HG03469 (cell line): ENCODE measurements at regions not wholly inside any gene's neighbourhood (a gene's known extent, or its start where the extent isn't known, plus 50 kb on each side); places are given as distances from the start of the nearest gene placed in this dataset.

ENCODE experiments used
- ATAC-seq: cut with Tn5 transposase; IDR thresholded peaks from one replicate; pipeline ENCODE4 v1.9.1; 2021; ENCODE audit warnings: mild to moderate bottlenecking, moderate library complexity, moderate number of reproducible peaks; ENCODE audit not compliant: unreplicated experiment

- no peak for ATAC-seq
These were observed 156.4 kb downstream of the OMA1 start for GRCh38 chr1:58390091-58390490.

GRCh38 chr1:58380345-58380744 is 166.2 kb downstream of the OMA1 start:
- ATAC-seq = no peak

DNA sequence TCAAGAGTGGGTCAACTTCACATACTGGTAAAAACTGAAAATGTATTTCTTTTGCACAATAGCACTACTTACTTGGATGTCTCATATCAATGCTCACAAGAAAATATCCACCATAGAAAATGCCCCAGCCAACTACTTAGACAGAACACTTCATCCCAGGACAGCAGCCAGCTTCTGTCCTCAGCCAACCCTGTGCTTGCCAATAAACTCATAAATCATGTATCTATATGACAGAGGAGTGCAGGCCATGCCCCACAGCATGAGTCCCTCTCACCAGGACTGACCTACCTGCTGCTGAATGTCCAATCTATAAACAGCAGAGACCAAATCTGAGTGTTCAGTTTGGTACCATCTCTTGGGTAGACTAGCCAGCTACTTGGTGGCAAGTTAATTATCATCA is 179.3 kb downstream of the OMA1 start:
- ATAC-seq = no peak

DNA sequence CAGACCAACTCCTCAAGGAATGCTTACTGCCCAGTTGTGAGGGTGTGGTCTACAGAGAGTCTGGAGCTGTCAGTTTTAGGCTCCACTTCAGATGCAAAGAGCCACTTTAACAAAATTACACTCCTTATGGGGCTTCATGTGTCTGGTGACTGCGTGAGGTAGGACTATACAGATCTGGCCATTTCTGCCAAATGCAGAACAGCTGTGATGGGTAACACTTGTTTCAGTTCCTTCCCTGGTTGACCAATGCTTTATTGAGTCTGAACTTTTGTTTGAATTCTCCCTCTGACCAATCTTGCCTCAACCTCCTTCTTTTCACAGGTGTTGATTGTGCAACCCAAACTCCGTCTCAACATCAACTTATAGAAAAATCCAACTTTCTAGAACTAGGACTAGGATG is 181.2 kb downstream of the OMA1 start:
- ATAC-seq = no peak

- no peak for ATAC-seq
These were observed 182.9 kb downstream of the OMA1 start for GRCh38 chr1:58363585-58363984.

DNA sequence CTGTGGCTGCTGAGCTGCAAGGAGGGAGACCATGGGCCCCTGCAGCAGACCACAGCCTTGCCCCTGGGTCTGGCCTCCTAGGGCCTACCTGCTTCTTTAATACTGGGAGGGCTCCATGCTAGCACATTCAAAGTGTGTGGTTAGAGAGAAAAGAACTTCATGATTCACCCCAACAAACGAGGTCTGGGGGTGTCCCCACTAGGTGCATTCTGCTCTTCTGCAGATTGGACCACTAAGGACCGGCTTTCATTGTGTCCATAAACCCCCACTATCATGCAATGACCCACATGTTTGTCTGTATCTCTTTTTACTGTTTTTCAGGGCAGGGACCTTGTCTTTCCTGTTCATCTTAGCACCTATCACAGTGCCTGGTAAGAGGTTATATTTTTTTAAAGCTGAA is 185.4 kb downstream of the OMA1 start:
- ATAC-seq = no peak

GRCh38 chr1:58358346-58358745 is 188.2 kb downstream of the OMA1 start:
- no peak for ATAC-seq

DNA sequence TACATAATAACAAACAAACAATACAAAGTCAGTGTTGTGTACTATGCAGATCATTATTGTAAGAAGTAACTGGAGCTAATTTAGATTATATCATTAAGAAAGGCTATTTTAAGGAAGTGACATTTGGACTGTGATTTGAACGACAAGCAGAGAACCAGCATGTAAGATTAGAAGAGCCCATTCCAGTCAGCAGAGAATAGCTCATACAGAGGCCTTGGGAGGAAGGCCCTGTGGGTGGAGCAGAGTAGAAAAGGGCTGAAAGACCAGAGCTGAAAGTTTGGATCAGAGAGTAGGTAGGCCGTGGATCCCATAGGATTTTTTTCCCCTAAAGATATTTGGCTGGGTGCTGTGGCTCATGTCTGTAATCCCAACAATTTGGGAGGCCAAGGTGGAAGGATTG is 190.1 kb downstream of the OMA1 start:
- ATAC-seq = no peak

DNA sequence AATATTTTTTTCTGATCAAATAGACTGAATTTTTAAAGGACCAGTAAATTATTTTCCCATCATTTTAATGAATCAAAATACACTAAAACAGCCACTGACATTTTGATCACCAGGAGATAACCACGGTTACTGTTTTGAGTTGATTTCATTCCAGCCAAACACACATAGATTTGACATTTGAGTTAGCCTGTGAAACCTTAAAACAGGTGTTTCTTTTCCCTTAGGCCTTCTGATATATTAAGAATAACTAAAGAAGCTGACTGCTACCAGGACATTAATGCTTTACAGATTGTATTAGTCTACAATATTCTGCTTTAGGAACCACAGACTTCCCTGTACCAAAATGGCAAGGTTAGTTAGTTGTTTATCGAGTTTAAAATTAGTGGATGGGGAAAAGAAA is 193.4 kb downstream of the OMA1 start:
- no peak for ATAC-seq

GRCh38 chr1:58352476-58353092 is 193.9 kb downstream of the OMA1 start:
- ATAC-seq = no peak

DNA sequence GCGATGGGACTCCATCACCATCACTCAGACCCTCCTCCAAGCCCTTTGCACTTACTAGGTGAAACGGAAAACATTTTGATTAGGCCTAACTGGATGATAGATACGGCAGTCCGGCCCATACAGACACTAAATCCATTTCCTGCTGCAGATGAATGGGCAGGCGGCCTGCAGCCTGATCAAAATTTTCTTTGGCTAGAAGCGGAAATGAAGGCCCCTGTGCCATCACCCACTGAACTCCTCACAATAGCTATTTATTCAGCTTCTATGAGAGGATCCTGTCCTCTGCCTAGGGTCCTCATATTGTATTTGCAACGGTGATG is 200.5 kb downstream of the OMA1 start:
- ATAC-seq = no peak

- ATAC-seq = no peak
These were observed 201.1 kb downstream of the OMA1 start for GRCh38 chr1:58345215-58346035.

- ATAC-seq = no peak
These were observed 206.3 kb downstream of the OMA1 start for GRCh38 chr1:58340185-58340584.

- no peak for ATAC-seq
These were observed 208.4 kb downstream of the OMA1 start for GRCh38 chr1:58338081-58338480.

DNA sequence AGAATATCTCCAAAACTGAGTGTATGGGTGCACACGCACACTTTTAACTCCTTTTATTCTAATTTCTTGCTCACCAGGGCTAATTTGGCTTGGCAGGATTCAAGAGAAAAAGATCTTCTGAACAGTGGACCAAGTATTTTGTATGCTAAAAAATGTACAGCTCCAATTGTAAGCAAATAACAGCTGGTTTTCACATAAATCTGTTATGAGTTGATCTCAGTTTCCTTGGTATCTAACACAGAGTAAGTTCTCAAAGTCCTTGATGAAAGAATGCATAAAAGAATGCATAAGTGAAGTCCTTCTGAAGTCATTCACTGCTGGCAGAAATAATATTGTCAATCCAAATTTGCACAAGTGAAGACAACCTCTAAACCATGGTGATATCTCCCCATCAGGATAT is 213.0 kb downstream of the OMA1 start:
- no peak for ATAC-seq

- ATAC-seq = no peak
These were observed 215.4 kb downstream of the OMA1 start for GRCh38 chr1:58331156-58331555.

DNA sequence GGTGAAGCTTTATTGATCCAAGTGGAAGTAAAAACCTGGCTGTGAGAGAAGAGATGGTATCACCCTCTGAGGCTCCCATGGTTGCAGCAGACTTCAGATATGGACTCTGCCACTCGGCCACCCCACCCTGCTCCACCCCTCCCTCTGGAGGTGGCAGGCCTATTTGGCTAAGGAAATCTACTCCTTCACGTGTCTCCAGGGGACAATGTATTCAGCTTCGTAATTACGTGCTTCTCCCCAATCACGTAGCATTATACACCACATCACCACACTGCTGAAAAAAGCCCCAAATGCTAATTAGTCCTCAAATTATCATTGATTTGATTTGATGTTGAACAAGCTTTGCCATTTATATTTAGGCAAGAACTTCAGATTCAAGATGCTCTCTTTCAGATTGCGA is 220.7 kb downstream of the OMA1 start:
- ATAC-seq = no peak

DNA sequence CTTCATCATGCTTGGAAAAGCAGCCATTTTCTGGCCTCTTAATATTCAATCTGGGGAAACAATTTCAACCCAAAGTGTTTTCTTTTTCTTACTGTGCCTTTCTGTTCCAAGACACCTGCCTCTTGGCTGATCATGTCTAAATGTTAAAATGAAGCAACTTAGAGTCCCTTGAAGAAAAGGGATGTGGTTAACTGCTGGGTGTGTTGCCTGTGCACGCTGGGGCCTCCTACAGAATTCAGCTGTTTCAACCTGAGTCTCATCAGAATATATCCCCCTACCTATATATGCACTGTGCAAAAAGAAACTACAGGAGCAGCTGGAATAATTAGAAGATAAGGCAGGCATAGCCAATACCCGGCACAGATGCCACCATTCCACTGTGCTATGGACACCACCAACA is 222.0 kb downstream of the OMA1 start:
- ATAC-seq = no peak

DNA sequence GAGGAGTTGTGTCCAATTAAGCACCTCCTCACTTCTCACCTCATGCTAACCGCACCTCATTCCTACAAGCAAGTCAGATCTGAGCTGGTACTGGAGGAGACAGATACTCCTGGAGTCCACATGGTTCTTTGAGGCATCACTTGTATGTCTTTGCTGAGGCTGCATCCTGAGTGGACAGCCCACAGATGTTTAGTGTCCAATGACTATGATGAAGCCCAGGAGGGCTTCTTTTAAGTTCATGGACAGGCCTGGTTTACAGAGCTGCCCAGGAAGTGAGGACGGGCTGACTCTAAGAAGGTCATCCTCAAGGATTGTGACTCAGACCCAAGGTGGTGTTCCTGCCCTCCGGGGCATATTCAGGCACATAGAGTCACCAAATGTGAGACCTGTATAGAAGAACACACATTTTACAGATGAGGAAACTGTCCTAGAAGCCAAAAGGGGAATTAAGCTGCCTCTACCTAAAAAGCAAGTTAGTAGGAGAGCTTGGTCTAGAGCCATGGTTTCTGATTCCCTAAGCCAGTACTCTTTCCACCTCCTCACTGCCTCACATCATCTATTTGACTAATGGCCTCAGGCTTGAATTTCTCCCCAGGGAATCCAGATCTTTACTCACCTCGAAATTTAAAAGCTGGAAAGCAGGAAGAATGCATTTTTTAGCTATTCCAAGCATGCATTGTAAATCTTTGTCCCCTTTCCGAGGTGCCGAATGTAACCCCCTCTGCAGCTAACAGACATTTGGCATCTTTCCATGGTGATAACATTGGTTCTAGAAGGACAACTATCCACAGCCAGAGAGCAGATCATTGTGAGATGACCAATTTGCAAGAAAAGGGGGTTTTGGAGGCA is 228.1 kb downstream of the OMA1 start:
- no peak for ATAC-seq

DNA sequence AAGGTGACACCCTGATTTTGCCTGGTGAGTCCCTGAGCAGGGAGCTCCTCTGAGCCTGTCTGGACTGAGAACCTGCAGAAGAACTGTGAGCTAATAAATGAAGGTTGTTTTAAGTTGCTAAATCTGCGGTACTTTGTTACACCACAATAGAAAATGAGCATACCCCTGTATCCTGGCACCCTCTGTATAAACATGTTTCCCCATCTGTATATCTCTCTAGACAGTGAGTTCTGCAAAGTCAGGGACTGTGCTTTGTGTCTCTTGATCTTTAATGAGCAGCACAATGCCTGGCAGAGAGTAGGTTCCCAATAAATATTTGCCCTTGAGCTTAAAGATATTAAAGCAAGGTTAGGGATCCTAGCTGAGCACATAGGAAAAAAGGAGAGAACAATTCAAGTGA is 228.8 kb downstream of the OMA1 start:
- no peak for ATAC-seq

DNA sequence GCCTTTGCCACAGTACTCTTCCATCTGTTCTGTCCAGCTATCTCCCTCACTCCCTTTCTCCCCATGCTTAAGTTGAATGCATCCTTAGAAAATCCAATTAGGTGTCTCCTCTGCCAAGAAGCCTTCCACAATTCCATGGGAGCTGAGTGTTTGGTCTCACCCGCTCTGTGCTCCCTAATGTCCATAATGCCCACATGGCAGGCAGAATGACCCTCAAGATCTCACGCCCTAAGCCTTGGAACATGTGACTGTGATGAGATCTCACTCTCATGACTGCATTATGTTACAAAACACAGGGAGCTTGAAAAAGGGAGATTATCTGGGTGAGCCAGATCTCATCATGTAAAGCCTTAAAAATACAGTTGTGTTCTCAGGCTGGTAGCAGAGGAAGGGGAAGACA is 229.4 kb downstream of the OMA1 start:
- ATAC-seq = no peak

DNA sequence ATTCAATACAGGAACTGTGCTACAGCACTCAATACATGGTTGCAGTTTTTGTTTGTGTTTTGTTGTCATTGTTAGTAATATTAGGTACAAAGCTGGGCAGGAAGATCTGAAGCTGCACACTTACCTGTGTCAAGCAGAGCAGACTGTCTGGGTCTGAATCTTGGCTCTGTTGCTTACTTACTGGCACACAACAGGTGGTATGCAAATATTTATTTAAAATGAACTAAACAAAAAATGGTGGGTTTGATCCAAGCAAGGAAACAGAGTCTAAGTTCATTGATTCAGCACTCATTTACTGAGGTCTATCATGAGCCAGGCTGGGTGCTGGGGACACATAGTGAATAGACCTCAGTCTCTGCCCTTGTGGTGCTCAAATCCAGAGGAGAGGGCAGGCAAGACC is 230.4 kb downstream of the OMA1 start:
- no peak for ATAC-seq
